Cardiac muscle cell (in vitro differentiated cells and primary cell): ENCODE measurements at regions not wholly inside any gene's neighbourhood (a gene's known extent, or its start where the extent isn't known, plus 50 kb on each side); places are given as distances from the start of the nearest gene placed in this dataset.

ENCODE experiments used
- DNase-seq, 2 donors: peaks; one replicate each; pipeline versions ENCODE4 v3.0.0 to v3.0.0-alpha.2; 2010 to 2017; ENCODE audit warnings: low read depth in 1 of 2, low spot score in 1 of 2
- H3K27ac ChIP-seq: fragments of 200-600 bp; sonication (generic); 2 replicates; pipeline ENCODE4 v1.5.1; 2016
- H3K27me3 ChIP-seq: fragments of 200-600 bp; sonication (generic); 2 replicates; pipeline ENCODE4 v1.6.0; 2016; ENCODE audit warnings: control low read depth
- H3K36me3 ChIP-seq: fragments of 200-600 bp; sonication (generic); 2 replicates; pipeline ENCODE4 v1.5.1; 2016; ENCODE audit warnings: control low read depth
- H3K4me1 ChIP-seq: fragments of 200-600 bp; sonication (generic); 2 replicates; pipeline ENCODE4 v1.8.1; 2017; ENCODE audit warnings: low read depth, mild to moderate bottlenecking, mixed run types
- H3K4me3 ChIP-seq: fragments of 200-600 bp; sonication (generic); 2 replicates; pipeline ENCODE4 v1.5.1; 2016; ENCODE audit warnings: mild to moderate bottlenecking
- H3K9me3 ChIP-seq: fragments of 200-600 bp; sonication (generic); 2 replicates; pipeline ENCODE4 v1.5.1; 2017; ENCODE audit warnings: low read depth, mild to moderate bottlenecking, control low read depth
- TF ChIP-seq, protein P1 (sequence below): IDR thresholded peaks from 2 replicates; pipeline ENCODE4 v1.5.1; 2012; ENCODE audit warnings: low read depth, mild to moderate bottlenecking, low read length

DNA sequence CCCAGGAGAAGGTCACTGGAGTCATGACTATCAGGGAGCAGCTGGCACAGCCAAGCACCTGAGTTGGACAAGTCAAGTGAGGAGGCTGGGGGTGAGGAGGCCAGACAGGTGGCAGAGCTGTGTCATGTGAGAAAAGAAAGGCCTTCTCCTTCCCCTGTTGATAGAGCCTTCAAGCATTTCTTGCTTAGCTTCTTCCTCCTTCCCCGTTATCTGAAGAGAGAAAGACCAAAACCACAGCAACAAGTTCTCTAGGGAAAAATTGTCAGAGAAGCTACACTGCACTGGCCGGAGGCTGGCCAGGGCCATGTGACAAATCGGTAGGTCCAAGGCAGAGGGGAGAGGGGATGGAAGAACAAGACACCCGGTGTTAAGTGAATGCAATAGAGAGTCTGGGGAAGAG, 202.1 kb upstream of the PRDM1 start:
- Histone ChIP-seq H3K4me3 (no peak overlapping the region), H3K27me3 (no peaks in the 10 kb centered on the region), H3K27ac (no peak overlapping the region), H3K9me3 (no peaks in the 10 kb centered on the region), H3K36me3 (no peaks in the 10 kb centered on the region), H3K4me1 (no peaks in the 10 kb centered on the region)
- no peak for DNase-seq
- TF ChIP-seq, protein P1, sequence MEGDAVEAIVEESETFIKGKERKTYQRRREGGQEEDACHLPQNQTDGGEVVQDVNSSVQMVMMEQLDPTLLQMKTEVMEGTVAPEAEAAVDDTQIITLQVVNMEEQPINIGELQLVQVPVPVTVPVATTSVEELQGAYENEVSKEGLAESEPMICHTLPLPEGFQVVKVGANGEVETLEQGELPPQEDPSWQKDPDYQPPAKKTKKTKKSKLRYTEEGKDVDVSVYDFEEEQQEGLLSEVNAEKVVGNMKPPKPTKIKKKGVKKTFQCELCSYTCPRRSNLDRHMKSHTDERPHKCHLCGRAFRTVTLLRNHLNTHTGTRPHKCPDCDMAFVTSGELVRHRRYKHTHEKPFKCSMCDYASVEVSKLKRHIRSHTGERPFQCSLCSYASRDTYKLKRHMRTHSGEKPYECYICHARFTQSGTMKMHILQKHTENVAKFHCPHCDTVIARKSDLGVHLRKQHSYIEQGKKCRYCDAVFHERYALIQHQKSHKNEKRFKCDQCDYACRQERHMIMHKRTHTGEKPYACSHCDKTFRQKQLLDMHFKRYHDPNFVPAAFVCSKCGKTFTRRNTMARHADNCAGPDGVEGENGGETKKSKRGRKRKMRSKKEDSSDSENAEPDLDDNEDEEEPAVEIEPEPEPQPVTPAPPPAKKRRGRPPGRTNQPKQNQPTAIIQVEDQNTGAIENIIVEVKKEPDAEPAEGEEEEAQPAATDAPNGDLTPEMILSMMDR: no peak

DNA sequence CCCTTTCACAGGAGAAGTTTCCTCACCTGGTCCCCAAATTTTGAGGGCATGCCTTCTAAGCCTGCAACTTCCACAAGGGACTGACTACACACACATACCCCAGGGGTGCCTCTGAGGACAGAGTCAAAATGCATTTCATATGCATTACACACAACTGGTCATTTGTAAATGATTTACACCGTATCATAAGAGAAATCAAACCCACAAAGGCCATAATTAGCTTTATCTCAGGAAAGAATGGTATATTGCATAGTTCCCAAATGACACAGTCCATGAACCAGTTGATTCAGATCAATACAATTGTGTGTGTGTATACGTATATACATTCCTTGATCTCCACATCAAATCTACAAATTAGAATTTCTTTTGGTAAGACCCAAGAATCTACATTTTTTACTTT, 203.3 kb upstream of the PRDM1 start:
- Histone ChIP-seq H3K36me3 (no peaks in the 10 kb centered on the region), H3K9me3 (no peaks in the 10 kb centered on the region), H3K4me3 (no peak overlapping the region), H3K27me3 (no peaks in the 10 kb centered on the region), H3K4me1 (no peaks in the 10 kb centered on the region), H3K27ac (no peak overlapping the region)
- TF ChIP-seq, protein P1: no peak
- no peak for DNase-seq

DNA sequence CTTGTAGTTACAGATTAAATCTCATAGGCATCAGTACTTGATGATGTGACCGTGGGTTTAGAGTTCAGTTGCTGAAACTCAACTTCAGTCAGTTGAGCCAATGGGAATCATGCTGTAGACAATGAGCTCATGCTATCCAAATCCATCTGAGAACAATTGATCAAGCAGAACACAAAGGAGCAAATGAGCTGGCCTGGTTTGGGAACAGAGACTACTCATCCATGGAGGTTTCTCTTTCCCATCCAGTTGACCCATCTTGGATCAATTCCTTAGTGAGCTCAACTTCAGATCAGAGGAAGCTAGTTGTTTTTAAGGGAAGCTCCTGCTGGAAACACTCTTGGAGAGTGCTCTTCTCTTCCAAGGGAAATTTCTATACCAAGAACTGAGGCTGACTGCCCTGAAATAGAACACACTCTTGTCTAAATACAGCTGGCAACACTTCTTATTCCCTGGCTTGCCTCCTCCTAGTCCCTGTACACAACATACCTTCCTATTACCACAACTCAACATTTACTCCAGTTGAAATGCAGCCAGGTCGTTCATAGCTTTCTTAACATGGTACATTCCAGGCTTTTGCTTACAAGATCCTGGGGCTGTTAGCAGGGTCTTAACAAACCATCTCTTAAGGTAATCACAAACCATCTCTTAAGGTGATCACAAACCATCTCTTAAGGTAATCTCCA, 203.9 kb upstream of the PRDM1 start:
- no peak for DNase-seq
- no peaks in the 10 kb centered on the region for H3K9me3 ChIP-seq
- H3K4me1 ChIP-seq: no peaks in the 10 kb centered on the region
- H3K27ac ChIP-seq: no peak overlapping the region
- no peak overlapping the region for H3K4me3 ChIP-seq
- no peaks in the 10 kb centered on the region for H3K27me3 ChIP-seq
- TF ChIP-seq, protein P1: no peak
- no peaks in the 10 kb centered on the region for H3K36me3 ChIP-seq

DNA sequence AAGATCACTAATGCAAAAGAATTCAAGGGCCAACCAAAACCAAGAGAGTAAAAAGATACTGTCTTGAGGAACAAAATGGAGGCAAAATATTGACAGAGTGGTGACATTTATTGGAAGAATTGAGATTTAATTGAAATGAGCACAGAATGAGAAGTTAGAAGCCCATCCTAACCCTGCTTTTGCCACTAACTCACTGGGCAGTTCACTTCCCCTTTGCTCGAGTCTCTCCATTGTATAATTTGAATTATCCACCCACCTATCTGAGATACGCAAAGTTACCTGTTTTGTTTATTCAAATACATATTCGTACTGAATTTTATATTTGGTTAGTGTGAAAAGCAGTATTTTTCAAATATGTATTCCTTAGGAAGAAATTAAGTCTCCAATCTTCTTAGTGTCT, 204.5 kb upstream of the PRDM1 start:
- H3K4me3 ChIP-seq: no peak overlapping the region
- H3K27me3 ChIP-seq: no peaks in the 10 kb centered on the region
- H3K36me3 ChIP-seq: no peaks in the 10 kb centered on the region
- DNase-seq: no peak
- H3K27ac ChIP-seq: no peak overlapping the region
- no peaks in the 10 kb centered on the region for H3K4me1 ChIP-seq
- TF ChIP-seq, protein P1: no peak
- H3K9me3 ChIP-seq: no peaks in the 10 kb centered on the region

DNA sequence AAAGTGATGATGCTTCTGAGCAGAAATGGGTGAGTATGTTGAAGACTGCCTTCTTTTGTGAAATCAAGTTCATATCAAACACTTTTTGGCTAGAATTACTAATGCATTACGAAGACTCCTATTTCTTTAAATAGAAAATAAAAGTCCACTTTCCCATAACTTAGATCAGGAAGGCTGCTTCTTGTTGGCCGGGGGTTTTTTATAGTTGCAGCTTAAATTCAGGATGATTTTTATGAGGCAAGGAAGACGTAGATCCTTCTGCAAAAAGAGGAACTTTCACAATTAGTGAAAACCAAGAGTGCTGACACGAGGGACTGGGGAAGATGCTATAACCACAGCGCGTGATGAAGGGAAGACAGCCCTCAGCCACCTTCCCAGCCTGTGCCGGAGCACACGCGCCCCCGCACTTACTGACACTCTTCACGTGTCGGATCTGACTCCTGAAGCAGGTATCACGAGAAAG, 206.1 kb upstream of the PRDM1 start:
- Histone ChIP-seq H3K27ac (no peak overlapping the region), H3K4me3 (no peak overlapping the region), H3K36me3 (no peaks in the 10 kb centered on the region), H3K9me3 (no peaks in the 10 kb centered on the region), H3K4me1 (no peaks in the 10 kb centered on the region), H3K27me3 (no peaks in the 10 kb centered on the region)
- no peak for DNase-seq
- TF ChIP-seq, protein P1: no peak
